ENCODE measurements at regions not wholly inside any gene's neighbourhood (a gene's known extent, or its start where the extent isn't known, plus 50 kb on each side); places are given as distances from the start of the nearest gene placed in this dataset.

DNA sequence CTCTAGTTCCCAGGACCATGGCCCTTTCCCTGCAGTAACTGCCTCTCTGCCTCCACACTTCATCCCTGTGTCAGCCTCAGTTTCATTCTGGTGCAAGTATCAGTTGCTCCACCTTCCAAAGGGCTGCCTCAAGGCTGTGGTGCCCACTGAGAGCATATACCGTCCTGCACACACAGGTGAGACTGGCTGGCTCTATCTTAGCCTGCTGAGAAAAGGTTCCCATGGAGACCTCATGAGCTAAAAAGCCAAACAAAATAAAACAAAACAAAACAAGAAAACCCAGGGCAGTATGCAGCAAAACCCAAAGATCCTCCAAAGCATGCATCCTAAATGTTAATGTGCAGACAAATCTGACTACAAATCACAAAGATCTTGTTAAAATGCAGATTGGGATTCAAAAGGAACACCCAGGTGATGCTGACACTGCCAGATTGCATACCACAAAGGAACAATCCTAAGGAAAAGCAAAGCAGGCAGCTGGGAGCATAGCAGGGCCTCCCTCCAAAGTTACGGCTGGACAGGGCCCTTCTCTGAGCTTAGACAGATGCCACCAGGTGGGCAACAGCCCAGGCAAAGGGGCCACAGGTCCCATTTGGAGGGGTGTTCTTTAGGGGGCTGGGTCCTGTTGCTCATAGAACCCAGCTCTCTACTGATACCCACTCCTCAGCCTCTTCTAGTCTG, 76.3 kb upstream of the SLCO2A1 start:
- TF ChIP-seq, protein P1, sequence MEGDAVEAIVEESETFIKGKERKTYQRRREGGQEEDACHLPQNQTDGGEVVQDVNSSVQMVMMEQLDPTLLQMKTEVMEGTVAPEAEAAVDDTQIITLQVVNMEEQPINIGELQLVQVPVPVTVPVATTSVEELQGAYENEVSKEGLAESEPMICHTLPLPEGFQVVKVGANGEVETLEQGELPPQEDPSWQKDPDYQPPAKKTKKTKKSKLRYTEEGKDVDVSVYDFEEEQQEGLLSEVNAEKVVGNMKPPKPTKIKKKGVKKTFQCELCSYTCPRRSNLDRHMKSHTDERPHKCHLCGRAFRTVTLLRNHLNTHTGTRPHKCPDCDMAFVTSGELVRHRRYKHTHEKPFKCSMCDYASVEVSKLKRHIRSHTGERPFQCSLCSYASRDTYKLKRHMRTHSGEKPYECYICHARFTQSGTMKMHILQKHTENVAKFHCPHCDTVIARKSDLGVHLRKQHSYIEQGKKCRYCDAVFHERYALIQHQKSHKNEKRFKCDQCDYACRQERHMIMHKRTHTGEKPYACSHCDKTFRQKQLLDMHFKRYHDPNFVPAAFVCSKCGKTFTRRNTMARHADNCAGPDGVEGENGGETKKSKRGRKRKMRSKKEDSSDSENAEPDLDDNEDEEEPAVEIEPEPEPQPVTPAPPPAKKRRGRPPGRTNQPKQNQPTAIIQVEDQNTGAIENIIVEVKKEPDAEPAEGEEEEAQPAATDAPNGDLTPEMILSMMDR (IDR thresholded peaks at IDR 0.05; ENCODE audit: poor library complexity): no peak
- no peak for TF ChIP-seq EZH2 (IDR thresholded peaks at IDR 0.05; ENCODE audit: borderline replicate concordance)
